Trophoblast cell (in vitro differentiated cells and primary cell): ENCODE measurements at regions not wholly inside any gene's neighbourhood (a gene's known extent, or its start where the extent isn't known, plus 50 kb on each side); places are given as distances from the start of the nearest gene placed in this dataset.

Experiments
- DNase-seq, 2 donors: peaks; one replicate each; pipeline ENCODE4 v3.0.0-alpha.2; 2016
- H2AFZ ChIP-seq: 2 replicates; pipeline ENCODE4 v1.6.1; 2013; ENCODE audit warnings: low read length, moderate library complexity, mild to moderate bottlenecking; ENCODE audit not compliant: insufficient read depth, poor library complexity
- H2AK5ac ChIP-seq: 2 replicates; pipeline ENCODE4 v1.6.1; 2013; ENCODE audit warnings: mild to moderate bottlenecking, low read length
- H2BK120ac ChIP-seq: 2 replicates; pipeline ENCODE4 v1.6.1; 2013; ENCODE audit warnings: low read length, mild to moderate bottlenecking, moderate library complexity; ENCODE audit not compliant: insufficient read depth, poor library complexity
- H2BK12ac ChIP-seq: 2 replicates; pipeline ENCODE4 v1.6.1; 2013; ENCODE audit warnings: mild to moderate bottlenecking, low read length, moderate library complexity
- H2BK5ac ChIP-seq: 2 replicates; pipeline ENCODE4 v1.6.1; 2013; ENCODE audit warnings: low read length, low read depth, moderate library complexity, mild to moderate bottlenecking; ENCODE audit not compliant: poor library complexity
- H3K14ac ChIP-seq: 2 replicates; pipeline ENCODE4 v1.6.1; 2013; ENCODE audit warnings: mild to moderate bottlenecking, low read length
- H3K18ac ChIP-seq: 2 replicates; pipeline ENCODE4 v1.6.1; 2013; ENCODE audit warnings: mild to moderate bottlenecking, low read length
- H3K23ac ChIP-seq: 2 replicates; pipeline ENCODE4 v1.6.1; 2013; ENCODE audit warnings: low read length
- H3K27ac ChIP-seq: 2 replicates; pipeline ENCODE4 v1.5.1; 2013; ENCODE audit warnings: low read depth, mild to moderate bottlenecking, inconsistent platforms, low read length, moderate library complexity
- H3K27me3 ChIP-seq: 2 replicates; pipeline ENCODE4 v1.6.1; 2013; ENCODE audit warnings: inconsistent platforms, mild to moderate bottlenecking, low read length, moderate library complexity; ENCODE audit not compliant: insufficient read depth
- H3K36me3 ChIP-seq, 2 experiments: 1 replicate in 1 of 2; 2 replicates in 1 of 2; pipeline ENCODE4 v1.6.1; 2013; ENCODE audit warnings: low read length in 2 of 2, mild to moderate bottlenecking in 2 of 2, moderate library complexity in 1 of 2; ENCODE audit not compliant: insufficient read depth in 2 of 2, control insufficient read depth in 1 of 2
- H3K4ac ChIP-seq: 2 replicates; pipeline ENCODE4 v1.6.1; 2013; ENCODE audit warnings: low read depth, mild to moderate bottlenecking, low read length, moderate library complexity
- H3K4me1 ChIP-seq, 2 experiments: 1 replicate in 1 of 2; 2 replicates in 1 of 2; pipeline ENCODE4 v1.6.1; 2013; ENCODE audit warnings: low read length in 2 of 2, mild to moderate bottlenecking in 2 of 2, moderate library complexity in 1 of 2; ENCODE audit not compliant: insufficient read depth in 2 of 2, control insufficient read depth in 1 of 2
- H3K4me2 ChIP-seq: 2 replicates; pipeline ENCODE4 v1.6.1; 2013; ENCODE audit warnings: inconsistent platforms, mild to moderate bottlenecking, low read length, moderate library complexity
- H3K4me3 ChIP-seq: 2 replicates; pipeline ENCODE4 v1.5.1; 2013; ENCODE audit warnings: mild to moderate bottlenecking, low read depth, low read length, inconsistent platforms
- H3K79me1 ChIP-seq: one replicate; pipeline ENCODE4 v1.6.1; 2013; ENCODE audit warnings: low read length
- H3K79me2 ChIP-seq: 2 replicates; pipeline ENCODE4 v1.6.1; 2013; ENCODE audit warnings: low read length, mild to moderate bottlenecking; ENCODE audit not compliant: control insufficient read depth, insufficient read depth, poor library complexity
- H3K9ac ChIP-seq: 2 replicates; pipeline ENCODE4 v1.6.1; 2013; ENCODE audit warnings: mild to moderate bottlenecking, low read length
- H3K9me3 ChIP-seq: 2 replicates; pipeline ENCODE4 v1.6.1; 2013; ENCODE audit warnings: low read depth, mild to moderate bottlenecking, control low read depth, inconsistent platforms, low read length; ENCODE audit not compliant: insufficient read depth
- H4K12ac ChIP-seq: 2 replicates; pipeline ENCODE4 v1.6.1; 2013; ENCODE audit warnings: low read depth, mild to moderate bottlenecking, low read length, moderate library complexity
- H4K8ac ChIP-seq: 2 replicates; pipeline ENCODE4 v1.6.1; 2013; ENCODE audit warnings: low read depth, mild to moderate bottlenecking, low read length, moderate library complexity
- H4K91ac ChIP-seq: one replicate; pipeline ENCODE4 v1.6.1; 2013; ENCODE audit warnings: low read depth, mild to moderate bottlenecking, low read length, moderate library complexity
- WGBS: extraction: QIAGEN DNeasy Blood & Tissue Kit; methylation state at CpG from one replicate; pipeline ENCODE4 v1.1.7; 2013; ENCODE audit warnings: missing lambda C conversion rate; ENCODE audit not compliant: insufficient read length, insufficient coverage; ENCODE audit errors: extremely low coverage; 5-methylcytosine and 5-hydroxymethylcytosine counted together

DNA sequence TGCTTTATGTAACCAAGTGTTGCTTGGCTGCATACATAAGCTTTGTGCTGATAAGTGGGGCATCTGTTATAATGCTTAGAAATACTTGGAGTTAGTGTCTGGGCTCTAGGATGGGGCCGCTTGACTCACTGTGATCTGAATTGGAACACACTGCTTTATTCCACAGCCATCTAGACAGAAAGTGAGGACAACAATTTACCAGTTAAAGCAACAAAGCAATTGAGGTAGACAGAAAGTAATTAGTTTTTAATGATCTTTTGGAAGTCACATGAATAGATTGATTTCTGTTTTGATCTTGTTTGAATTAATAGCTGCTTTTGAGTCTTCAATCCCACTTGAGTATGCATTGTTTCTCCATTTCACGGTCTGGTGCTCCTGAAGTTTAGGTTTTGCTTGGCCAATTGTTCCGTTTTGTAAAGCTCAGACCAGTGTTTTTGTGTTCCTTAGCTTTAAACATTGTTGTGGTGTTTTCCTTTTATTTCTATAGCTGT lies 157.5 kb downstream of the TRMT11 start:
- Histone ChIP-seq H3K4me1 (no peaks in the 10 kb centered on the region), H3K79me1 (no peaks in the 10 kb centered on the region), H3K9me3 (no peaks in the 10 kb centered on the region), H2BK12ac (no peak overlapping the region), H3K36me3 (no peaks in the 10 kb centered on the region), H3K18ac (no peak overlapping the region), H3K9ac (no peak overlapping the region), H2AK5ac (no peak overlapping the region), H3K4me2 (no peak overlapping the region), H2BK120ac (no peak overlapping the region), H3K14ac (no peak overlapping the region), H3K27me3 (no peaks in the 10 kb centered on the region), H4K12ac (no peak overlapping the region), H3K4ac (no peak overlapping the region), H4K91ac (no peak overlapping the region), H3K79me2 (no peaks in the 10 kb centered on the region), H2AFZ (no peak overlapping the region), H3K23ac (no peak overlapping the region), H4K8ac (no peak overlapping the region), H3K4me3 (no peak overlapping the region), H2BK5ac (no peak overlapping the region), H3K27ac (no peak overlapping the region)
- no CpG with 5 or more reads among the region's 3 CpGs for WGBS
- DNase-seq, result no peak

DNA sequence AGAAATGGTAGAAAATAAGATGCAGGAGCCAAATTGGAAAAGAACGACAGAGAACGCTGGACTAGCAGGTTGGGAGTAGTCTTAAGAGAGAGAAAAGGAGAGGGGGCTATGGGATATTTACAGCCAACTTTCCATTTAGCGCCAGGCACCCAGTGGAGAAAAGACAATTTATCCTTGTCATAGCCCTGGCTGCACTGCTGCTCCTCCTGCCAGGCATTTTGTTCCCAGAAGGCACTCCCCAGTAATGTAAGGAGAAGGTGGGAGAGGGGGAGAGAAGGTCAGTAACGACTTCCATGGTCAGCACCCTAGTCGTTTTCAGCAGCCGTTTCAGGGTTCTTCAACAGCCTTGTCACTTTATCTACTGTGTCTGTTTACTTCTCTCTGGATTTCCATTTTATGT lies 159.0 kb downstream of the TRMT11 start:
- Histone ChIP-seq H3K27me3 (no peaks in the 10 kb centered on the region), H3K27ac (no peak overlapping the region), H3K9me3 (no peaks in the 10 kb centered on the region), H2AFZ (no peak overlapping the region), H3K18ac (no peak overlapping the region), H3K14ac (no peak overlapping the region), H3K4me2 (no peak overlapping the region), H4K12ac (no peak overlapping the region), H2BK12ac (no peak overlapping the region), H3K4ac (no peak overlapping the region), H3K9ac (no peak overlapping the region), H3K79me2 (no peaks in the 10 kb centered on the region), H2BK5ac (no peak overlapping the region), H3K23ac (no peak overlapping the region), H3K36me3 (no peaks in the 10 kb centered on the region), H2BK120ac (no peak overlapping the region), H3K4me3 (no peak overlapping the region), H3K4me1 (no peaks in the 10 kb centered on the region), H3K79me1 (no peaks in the 10 kb centered on the region), H4K8ac (no peak overlapping the region), H2AK5ac (no peak overlapping the region), H4K91ac (no peak overlapping the region)
- DNase-seq, result no peak
- WGBS, result no CpG with 5 or more reads among the region's 6 CpGs

- Histone ChIP-seq H3K27me3 (no peaks in the 10 kb centered on the region), H2BK5ac (no peak overlapping the region), H4K8ac (no peak overlapping the region), H3K23ac (no peak overlapping the region), H2BK12ac (no peak overlapping the region), H3K4me1 (no peaks in the 10 kb centered on the region), H2BK120ac (no peak overlapping the region), H3K18ac (no peak overlapping the region), H4K12ac (no peak overlapping the region), H2AK5ac (no peak overlapping the region), H3K9ac (no peak overlapping the region), H3K79me2 (no peaks in the 10 kb centered on the region), H3K79me1 (no peaks in the 10 kb centered on the region), H3K4ac (no peak overlapping the region), H3K4me3 (no peak overlapping the region), H3K9me3 (no peaks in the 10 kb centered on the region), H3K36me3 (no peaks in the 10 kb centered on the region), H3K4me2 (no peak overlapping the region), H3K27ac (no peak overlapping the region), H2AFZ (no peak overlapping the region), H3K14ac (no peak overlapping the region), H4K91ac (no peak overlapping the region)
- DNase-seq, result no peak
- no CpG with 5 or more reads among the region's 4 CpGs for WGBS
Observed at GRCh38 chr6:126147291-126147815, 161.0 kb downstream of the TRMT11 start.

- Histone ChIP-seq H2AK5ac (no peak overlapping the region), H2BK120ac (no peak overlapping the region), H3K14ac (no peak overlapping the region), H4K12ac (no peak overlapping the region), H3K36me3 (no peaks in the 10 kb centered on the region), H4K8ac (no peak overlapping the region), H3K9ac (no peak overlapping the region), H2AFZ (no peak overlapping the region), H3K27ac (no peak overlapping the region), H3K4me2 (no peak overlapping the region), H3K4me3 (no peak overlapping the region), H3K79me1 (no peaks in the 10 kb centered on the region), H3K79me2 (no peaks in the 10 kb centered on the region), H3K23ac (no peak overlapping the region), H2BK12ac (no peak overlapping the region), H3K4ac (no peak overlapping the region), H3K4me1 (no peaks in the 10 kb centered on the region), H3K9me3 (no peaks in the 10 kb centered on the region), H3K27me3 (no peaks in the 10 kb centered on the region), H2BK5ac (no peak overlapping the region), H3K18ac (no peak overlapping the region), H4K91ac (no peak overlapping the region)
- no CpG with 5 or more reads among the region's 1 CpG for WGBS
- no peak for DNase-seq
Observed at GRCh38 chr6:126148853-126149252, 162.5 kb downstream of the TRMT11 start.
